ENCODE measurements at regions not wholly inside any gene's neighbourhood (a gene's known extent, or its start where the extent isn't known, plus 50 kb on each side); places are given as distances from the start of the nearest gene placed in this dataset.

GRCh38 chr2:39608686-39609441 lies 56.9 kb upstream of the TMEM178A start:
- no peak for TF ChIP-seq CTCF (IDR thresholded peaks at IDR 0.05)
- H3K27ac Mint-ChIP-seq, result no peak overlapping the region
- DNase-seq (no peak), ATAC-seq (ENCODE audit: low read depth) (no peak)
- no peak overlapping the region for H3K4me3 Mint-ChIP-seq
- H3K36me3 Mint-ChIP-seq (ENCODE audit: low read depth), result no peaks in the 10 kb centered on the region
- H3K9me3 Mint-ChIP-seq, result no peaks in the 10 kb centered on the region
- H3K4me1 Mint-ChIP-seq, result no peaks in the 10 kb centered on the region
- intact Hi-C loops (cut with micrococcal nuclease), result no loop called here
- no peaks in the 10 kb centered on the region for H3K27me3 Mint-ChIP-seq
- POLR2A ChIA-PET, result interaction anchor here (0.7 kb wide), 1 partner anchor 17 kb away, joined by 3 read pairs; no protein-coding TSS in a partner anchor
- CTCF ChIA-PET, result no interaction called here

GRCh38 chr2:39609917-39610316 lies 55.8 kb upstream of the TMEM178A start:
- Mint-ChIP-seq H3K4me3 (no peak overlapping the region), H3K9me3 (no peaks in the 10 kb centered on the region), H3K27me3 (no peaks in the 10 kb centered on the region), H3K36me3 (ENCODE audit: low read depth) (no peaks in the 10 kb centered on the region), H3K27ac (no peak overlapping the region), H3K4me1 (no peaks in the 10 kb centered on the region)
- intact Hi-C loops (cut with micrococcal nuclease), result no loop called here
- ATAC-seq (ENCODE audit: low read depth) (no peak), DNase-seq (no peak)
- no peak for TF ChIP-seq CTCF (IDR thresholded peaks at IDR 0.05)
- ChIA-PET POLR2A (no interaction called here), CTCF (no interaction called here)

- CTCF ChIA-PET, result no interaction called here
- H3K27ac Mint-ChIP-seq, result no peak overlapping the region
- intact Hi-C loops (cut with micrococcal nuclease), result no loop called here
- peaks cover 13% of the 10 kb centered on the region for H3K27me3 Mint-ChIP-seq
- DNase-seq (no peak), ATAC-seq (ENCODE audit: low read depth) (no peak)
- no peaks in the 10 kb centered on the region for H3K9me3 Mint-ChIP-seq
- H3K36me3 Mint-ChIP-seq (ENCODE audit: low read depth), result no peaks in the 10 kb centered on the region
- no peak overlapping the region for H3K4me3 Mint-ChIP-seq
- peaks cover 5% of the 10 kb centered on the region for H3K4me1 Mint-ChIP-seq
- POLR2A ChIA-PET, result no interaction called here
- TF ChIP-seq CTCF (IDR thresholded peaks at IDR 0.05), result no peak
These were observed 50.0 kb upstream of the TMEM178A start for GRCh38 chr2:39615675-39616074.
